SK-N-SH (cell line): ENCODE measurements at regions not wholly inside any gene's neighbourhood (a gene's known extent, or its start where the extent isn't known, plus 50 kb on each side); places are given as distances from the start of the nearest gene placed in this dataset.

Source experiments
- FOXJ3 ChIP-seq: sonication (generic); formaldehyde crosslinking; IDR thresholded peaks from 2 replicates; pipeline ENCODE4 v1.5.1; 2020; ENCODE audit warnings: mild to moderate bottlenecking, missing genetic modification reagents
- FOXM1 ChIP-seq: IDR thresholded peaks from 2 replicates; pipeline ENCODE4 v1.4.0; 2012; ENCODE audit warnings: low read depth, mild to moderate bottlenecking
- MXI1 ChIP-seq: IDR thresholded peaks from 2 replicates; pipeline ENCODE4 v1.6.1; 2012; ENCODE audit warnings: mild to moderate bottlenecking, low read depth, low read length, improper control_type of control experiment
- RCOR1 ChIP-seq: fragments of 150-350 bp; IDR thresholded peaks from 2 replicates; pipeline ENCODE4 v1.6.1; 2017; ENCODE audit warnings: antibody characterized with exemption, low read length
- SMC3 ChIP-seq: IDR thresholded peaks from 2 replicates; pipeline ENCODE4 v1.6.1; 2012; ENCODE audit warnings: low read depth, low read length, improper control_type of control experiment
- TEAD4 ChIP-seq: IDR thresholded peaks from 2 replicates; pipeline ENCODE4 v1.4.0; 2012; ENCODE audit warnings: mild to moderate bottlenecking, borderline replicate concordance; ENCODE audit not compliant: insufficient read depth
- TF ChIP-seq, protein P1 (sequence below): IDR thresholded peaks from 2 replicates; pipeline ENCODE4 v1.4.0; 2012; ENCODE audit warnings: low read depth
- TF ChIP-seq, protein P2 (sequence below): fragments of 150-350 bp; IDR thresholded peaks from 2 replicates; pipeline ENCODE4 v1.6.1; 2017; ENCODE audit warnings: antibody characterized with exemption, low read length, low read depth, borderline replicate concordance
- TF ChIP-seq, protein P3 (sequence below): fragments of 200-600 bp; sonication (generic); IDR thresholded peaks from 2 replicates; pipeline ENCODE4 v1.6.1; 2017; ENCODE audit warnings: antibody characterized with exemption, mild to moderate bottlenecking, moderate library complexity
- TF ChIP-seq, protein P4 (sequence below): IDR thresholded peaks from 2 replicates; pipeline ENCODE4 v1.4.0; 2012; ENCODE audit warnings: low read depth, borderline replicate concordance

DNA sequence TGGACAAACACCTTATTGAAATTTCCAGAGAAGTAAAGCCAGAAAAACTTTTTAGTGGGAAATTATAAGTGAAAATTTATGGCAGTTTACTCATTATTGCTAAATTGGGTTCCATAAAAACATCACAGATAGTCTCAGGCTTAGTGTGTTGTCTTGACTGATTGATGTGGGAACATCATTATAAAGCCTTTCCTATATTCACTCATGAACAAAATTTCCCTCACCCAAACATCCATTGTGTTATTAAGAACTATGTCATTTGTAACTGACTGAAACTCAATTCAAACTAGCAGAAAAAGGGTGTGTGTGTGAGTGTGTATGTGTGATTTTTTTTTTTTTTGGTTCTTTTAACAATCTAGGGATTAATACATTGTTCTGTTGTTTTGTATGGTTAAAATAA, 143.7 kb upstream of the SEMA6A start:
- TF ChIP-seq, protein P1, sequence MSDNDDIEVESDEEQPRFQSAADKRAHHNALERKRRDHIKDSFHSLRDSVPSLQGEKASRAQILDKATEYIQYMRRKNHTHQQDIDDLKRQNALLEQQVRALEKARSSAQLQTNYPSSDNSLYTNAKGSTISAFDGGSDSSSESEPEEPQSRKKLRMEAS: no peak
- TF ChIP-seq FOXM1: no peak
- TF ChIP-seq TEAD4: no peak
- no peak for TF ChIP-seq MXI1
- TF ChIP-seq, protein P2, sequence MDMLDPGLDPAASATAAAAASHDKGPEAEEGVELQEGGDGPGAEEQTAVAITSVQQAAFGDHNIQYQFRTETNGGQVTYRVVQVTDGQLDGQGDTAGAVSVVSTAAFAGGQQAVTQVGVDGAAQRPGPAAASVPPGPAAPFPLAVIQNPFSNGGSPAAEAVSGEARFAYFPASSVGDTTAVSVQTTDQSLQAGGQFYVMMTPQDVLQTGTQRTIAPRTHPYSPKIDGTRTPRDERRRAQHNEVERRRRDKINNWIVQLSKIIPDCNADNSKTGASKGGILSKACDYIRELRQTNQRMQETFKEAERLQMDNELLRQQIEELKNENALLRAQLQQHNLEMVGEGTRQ: no peak
- TF ChIP-seq, protein P3, sequence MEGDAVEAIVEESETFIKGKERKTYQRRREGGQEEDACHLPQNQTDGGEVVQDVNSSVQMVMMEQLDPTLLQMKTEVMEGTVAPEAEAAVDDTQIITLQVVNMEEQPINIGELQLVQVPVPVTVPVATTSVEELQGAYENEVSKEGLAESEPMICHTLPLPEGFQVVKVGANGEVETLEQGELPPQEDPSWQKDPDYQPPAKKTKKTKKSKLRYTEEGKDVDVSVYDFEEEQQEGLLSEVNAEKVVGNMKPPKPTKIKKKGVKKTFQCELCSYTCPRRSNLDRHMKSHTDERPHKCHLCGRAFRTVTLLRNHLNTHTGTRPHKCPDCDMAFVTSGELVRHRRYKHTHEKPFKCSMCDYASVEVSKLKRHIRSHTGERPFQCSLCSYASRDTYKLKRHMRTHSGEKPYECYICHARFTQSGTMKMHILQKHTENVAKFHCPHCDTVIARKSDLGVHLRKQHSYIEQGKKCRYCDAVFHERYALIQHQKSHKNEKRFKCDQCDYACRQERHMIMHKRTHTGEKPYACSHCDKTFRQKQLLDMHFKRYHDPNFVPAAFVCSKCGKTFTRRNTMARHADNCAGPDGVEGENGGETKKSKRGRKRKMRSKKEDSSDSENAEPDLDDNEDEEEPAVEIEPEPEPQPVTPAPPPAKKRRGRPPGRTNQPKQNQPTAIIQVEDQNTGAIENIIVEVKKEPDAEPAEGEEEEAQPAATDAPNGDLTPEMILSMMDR: no peak
- TF ChIP-seq SMC3: no peak
- no peak for TF ChIP-seq RCOR1
- no peak for TF ChIP-seq FOXJ3 (CRISPR knock-in tag)
- TF ChIP-seq, protein P4, sequence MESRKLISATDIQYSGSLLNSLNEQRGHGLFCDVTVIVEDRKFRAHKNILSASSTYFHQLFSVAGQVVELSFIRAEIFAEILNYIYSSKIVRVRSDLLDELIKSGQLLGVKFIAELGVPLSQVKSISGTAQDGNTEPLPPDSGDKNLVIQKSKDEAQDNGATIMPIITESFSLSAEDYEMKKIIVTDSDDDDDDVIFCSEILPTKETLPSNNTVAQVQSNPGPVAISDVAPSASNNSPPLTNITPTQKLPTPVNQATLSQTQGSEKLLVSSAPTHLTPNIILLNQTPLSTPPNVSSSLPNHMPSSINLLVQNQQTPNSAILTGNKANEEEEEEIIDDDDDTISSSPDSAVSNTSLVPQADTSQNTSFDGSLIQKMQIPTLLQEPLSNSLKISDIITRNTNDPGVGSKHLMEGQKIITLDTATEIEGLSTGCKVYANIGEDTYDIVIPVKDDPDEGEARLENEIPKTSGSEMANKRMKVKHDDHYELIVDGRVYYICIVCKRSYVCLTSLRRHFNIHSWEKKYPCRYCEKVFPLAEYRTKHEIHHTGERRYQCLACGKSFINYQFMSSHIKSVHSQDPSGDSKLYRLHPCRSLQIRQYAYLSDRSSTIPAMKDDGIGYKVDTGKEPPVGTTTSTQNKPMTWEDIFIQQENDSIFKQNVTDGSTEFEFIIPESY: no peak
